Endodermal cell (in vitro differentiated cells): ENCODE measurements at regions not wholly inside any gene's neighbourhood (a gene's known extent, or its start where the extent isn't known, plus 50 kb on each side); places are given as distances from the start of the nearest gene placed in this dataset.

Experiments used
- DNase-seq: peaks from one replicate; pipeline ENCODE4 v3.0.0-alpha.2; 2017
- H3K27ac ChIP-seq: 2 replicates; pipeline ENCODE4 v1.5.1; 2013; ENCODE audit warnings: mild to moderate bottlenecking, low read depth, low read length, moderate library complexity
- H3K27me3 ChIP-seq: 2 replicates; pipeline ENCODE4 v1.6.1; 2013; ENCODE audit warnings: mild to moderate bottlenecking, low read length, moderate library complexity; ENCODE audit not compliant: insufficient read depth, control insufficient read depth, poor library complexity, severe bottlenecking
- H3K36me3 ChIP-seq: 2 replicates; pipeline ENCODE4 v1.7.0; 2013; ENCODE audit warnings: mild to moderate bottlenecking, low read length, moderate library complexity; ENCODE audit not compliant: control insufficient read depth, insufficient read depth
- H3K4me1 ChIP-seq: one replicate; pipeline ENCODE4 v1.7.0; 2013; ENCODE audit warnings: low read length; ENCODE audit not compliant: control insufficient read depth, insufficient read depth
- H3K4me3 ChIP-seq: 2 replicates; pipeline ENCODE4 v1.5.1; 2013; ENCODE audit warnings: mild to moderate bottlenecking, low read length, moderate library complexity
- H3K9ac ChIP-seq: 2 replicates; pipeline ENCODE4 v1.6.1; 2013; ENCODE audit warnings: mild to moderate bottlenecking, low read length, moderate library complexity; ENCODE audit not compliant: poor library complexity, severe bottlenecking; ENCODE audit errors: extremely low read depth
- H3K9me3 ChIP-seq: 2 replicates; pipeline ENCODE4 v1.6.1; 2013; ENCODE audit warnings: mild to moderate bottlenecking, low read length, moderate library complexity; ENCODE audit not compliant: control insufficient read depth
- H3K27ac Mint-ChIP-seq: 2 replicates; pipeline ENCODE4 v1.8.0; 2020; ENCODE audit warnings: mixed read lengths
- H3K27me3 Mint-ChIP-seq: 2 replicates; pipeline ENCODE4 v1.8.0; 2021; ENCODE audit warnings: mild to moderate bottlenecking, mixed read lengths; ENCODE audit not compliant: insufficient read depth
- H3K36me3 Mint-ChIP-seq: 2 replicates; pipeline ENCODE4 v1.8.0; 2020; ENCODE audit warnings: low read depth, mixed read lengths
- H3K4me1 Mint-ChIP-seq: 2 replicates; pipeline ENCODE4 v1.8.0; 2020; ENCODE audit warnings: mixed read lengths
- H3K4me3 Mint-ChIP-seq: 2 replicates; pipeline ENCODE4 v1.8.0; 2020; ENCODE audit warnings: mild to moderate bottlenecking, moderate library complexity, mixed read lengths
- H3K9me3 Mint-ChIP-seq: 2 replicates; pipeline ENCODE4 v1.8.0; 2020; ENCODE audit warnings: mild to moderate bottlenecking, mixed read lengths
- WGBS, 2 experiments: methylation state at CpG; one replicate each; pipeline versions ENCODE4 v1.1.5 to v1.1.7; 2013; ENCODE audit warnings: missing lambda C conversion rate in 2 of 2, mixed read lengths in 1 of 2; ENCODE audit not compliant: insufficient coverage in 1 of 2, insufficient read length in 1 of 2; 5-methylcytosine and 5-hydroxymethylcytosine counted together
- TF ChIP-seq, protein P1 (sequence below): fragments of 200-600 bp; sonication (generic); conservative IDR thresholded peaks from 2 replicates; pipeline ENCODE4 v1.5.0; 2021; ENCODE audit warnings: antibody characterized with exemption, mild to moderate bottlenecking

DNA sequence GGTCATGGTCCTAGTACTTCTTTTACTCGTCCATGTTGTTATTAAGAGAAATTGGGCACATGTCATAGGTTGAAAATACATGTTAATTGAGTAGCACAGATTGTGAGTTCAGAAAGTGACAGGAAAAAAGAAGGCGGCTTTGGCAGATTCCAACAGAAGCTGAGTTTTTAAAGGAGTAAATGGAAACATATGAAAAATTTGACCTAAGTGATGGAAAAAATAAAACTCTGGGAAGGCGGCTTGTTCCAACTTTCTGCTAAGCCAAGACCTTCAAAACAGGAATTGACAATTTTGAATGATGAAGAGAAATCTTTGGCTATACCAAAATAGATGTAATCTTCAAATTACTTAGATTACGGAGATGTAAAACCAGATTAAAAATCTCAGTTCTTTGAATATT is 868.0 kb downstream of the EPHA4 start:
- Histone ChIP-seq H3K27ac (no peak overlapping the region), H3K4me1 (no peaks in the 10 kb centered on the region), H3K9me3 (no peaks in the 10 kb centered on the region), H3K27me3 (no peaks in the 10 kb centered on the region), H3K9ac (no peak overlapping the region), H3K36me3 (no peaks in the 10 kb centered on the region), H3K4me3 (no peak overlapping the region)
- 96 to 97% methylated on average over 4 of the region's 4 CpGs for WGBS, 2 experiments
- no peaks in the 10 kb centered on the region for H3K4me1 Mint-ChIP-seq
- no peak for DNase-seq
- peaks cover 11% of the 10 kb centered on the region for H3K9me3 Mint-ChIP-seq
- H3K36me3 Mint-ChIP-seq = no peaks in the 10 kb centered on the region
- no peaks in the 10 kb centered on the region for H3K27me3 Mint-ChIP-seq
- H3K27ac Mint-ChIP-seq = no peak overlapping the region
- no peak overlapping the region for H3K4me3 Mint-ChIP-seq
- TF ChIP-seq, protein P1, sequence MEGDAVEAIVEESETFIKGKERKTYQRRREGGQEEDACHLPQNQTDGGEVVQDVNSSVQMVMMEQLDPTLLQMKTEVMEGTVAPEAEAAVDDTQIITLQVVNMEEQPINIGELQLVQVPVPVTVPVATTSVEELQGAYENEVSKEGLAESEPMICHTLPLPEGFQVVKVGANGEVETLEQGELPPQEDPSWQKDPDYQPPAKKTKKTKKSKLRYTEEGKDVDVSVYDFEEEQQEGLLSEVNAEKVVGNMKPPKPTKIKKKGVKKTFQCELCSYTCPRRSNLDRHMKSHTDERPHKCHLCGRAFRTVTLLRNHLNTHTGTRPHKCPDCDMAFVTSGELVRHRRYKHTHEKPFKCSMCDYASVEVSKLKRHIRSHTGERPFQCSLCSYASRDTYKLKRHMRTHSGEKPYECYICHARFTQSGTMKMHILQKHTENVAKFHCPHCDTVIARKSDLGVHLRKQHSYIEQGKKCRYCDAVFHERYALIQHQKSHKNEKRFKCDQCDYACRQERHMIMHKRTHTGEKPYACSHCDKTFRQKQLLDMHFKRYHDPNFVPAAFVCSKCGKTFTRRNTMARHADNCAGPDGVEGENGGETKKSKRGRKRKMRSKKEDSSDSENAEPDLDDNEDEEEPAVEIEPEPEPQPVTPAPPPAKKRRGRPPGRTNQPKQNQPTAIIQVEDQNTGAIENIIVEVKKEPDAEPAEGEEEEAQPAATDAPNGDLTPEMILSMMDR = no peak

DNA sequence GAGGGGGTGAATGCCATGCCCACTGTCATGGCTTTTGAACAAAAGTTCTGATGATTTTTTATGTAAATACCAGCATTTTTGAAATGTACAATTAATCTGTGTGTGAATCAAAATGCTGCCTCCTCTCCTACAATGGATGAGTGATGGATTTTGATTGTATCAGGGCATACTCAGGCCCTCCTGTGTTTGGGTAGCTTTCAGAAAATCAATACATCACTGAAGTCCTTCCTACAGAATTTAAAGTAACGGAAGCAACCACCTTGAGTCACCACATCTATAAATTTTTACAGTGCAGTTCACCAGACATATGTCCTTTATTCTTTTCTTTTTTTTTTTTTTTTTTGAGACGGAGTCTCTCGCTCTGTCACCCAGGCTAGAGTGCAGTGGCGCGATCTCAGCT is 867.3 kb downstream of the EPHA4 start:
- Mint-ChIP-seq H3K36me3 (no peaks in the 10 kb centered on the region), H3K9me3 (peaks cover 11% of the 10 kb centered on the region), H3K27ac (no peak overlapping the region), H3K27me3 (no peaks in the 10 kb centered on the region), H3K4me1 (no peaks in the 10 kb centered on the region), H3K4me3 (no peak overlapping the region)
- no peak overlapping the region for H3K27ac ChIP-seq
- TF ChIP-seq, protein P1 = no peak
- 88 to 100% methylated on average over 1 to 5 of the region's 5 CpGs for WGBS, 2 experiments
- H3K9ac ChIP-seq = no peak overlapping the region
- H3K27me3 ChIP-seq = no peaks in the 10 kb centered on the region
- H3K9me3 ChIP-seq = no peaks in the 10 kb centered on the region
- no peaks in the 10 kb centered on the region for H3K36me3 ChIP-seq
- no peak for DNase-seq
- H3K4me1 ChIP-seq = no peaks in the 10 kb centered on the region
- H3K4me3 ChIP-seq = no peak overlapping the region

DNA sequence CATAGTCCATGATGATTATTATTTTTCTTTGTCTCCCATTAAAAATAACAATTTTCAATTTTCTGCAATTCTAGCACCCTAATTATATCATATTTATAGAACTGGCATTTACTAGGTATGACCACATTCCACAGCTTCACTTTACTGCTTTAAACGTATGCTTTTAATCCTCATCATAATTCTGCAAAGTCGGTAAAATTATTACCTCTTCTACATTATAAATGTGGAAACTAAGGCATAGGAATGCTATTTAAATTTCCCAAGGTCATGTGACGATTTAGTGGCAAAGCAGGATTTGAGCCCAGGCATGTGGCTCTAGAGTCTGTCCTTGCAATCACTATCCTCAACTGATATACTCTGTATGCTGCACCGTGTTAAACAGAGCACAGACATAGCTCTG is 866.4 kb downstream of the EPHA4 start:
- no peaks in the 10 kb centered on the region for H3K36me3 ChIP-seq
- Mint-ChIP-seq H3K27me3 (no peaks in the 10 kb centered on the region), H3K4me3 (no peak overlapping the region), H3K36me3 (no peaks in the 10 kb centered on the region), H3K4me1 (no peaks in the 10 kb centered on the region), H3K9me3 (peaks cover 11% of the 10 kb centered on the region), H3K27ac (no peak overlapping the region)
- H3K27ac ChIP-seq = no peak overlapping the region
- 90 to 100% methylated on average over 1 to 4 of the region's 4 CpGs for WGBS, 2 experiments
- no peak overlapping the region for H3K9ac ChIP-seq
- TF ChIP-seq, protein P1 = no peak
- no peaks in the 10 kb centered on the region for H3K4me1 ChIP-seq
- DNase-seq = no peak
- H3K9me3 ChIP-seq = no peaks in the 10 kb centered on the region
- no peak overlapping the region for H3K4me3 ChIP-seq
- H3K27me3 ChIP-seq = no peaks in the 10 kb centered on the region
